ENCODE measurements at regions not wholly inside any gene's neighbourhood (a gene's known extent, or its start where the extent isn't known, plus 50 kb on each side); places are given as distances from the start of the nearest gene placed in this dataset.

DNA sequence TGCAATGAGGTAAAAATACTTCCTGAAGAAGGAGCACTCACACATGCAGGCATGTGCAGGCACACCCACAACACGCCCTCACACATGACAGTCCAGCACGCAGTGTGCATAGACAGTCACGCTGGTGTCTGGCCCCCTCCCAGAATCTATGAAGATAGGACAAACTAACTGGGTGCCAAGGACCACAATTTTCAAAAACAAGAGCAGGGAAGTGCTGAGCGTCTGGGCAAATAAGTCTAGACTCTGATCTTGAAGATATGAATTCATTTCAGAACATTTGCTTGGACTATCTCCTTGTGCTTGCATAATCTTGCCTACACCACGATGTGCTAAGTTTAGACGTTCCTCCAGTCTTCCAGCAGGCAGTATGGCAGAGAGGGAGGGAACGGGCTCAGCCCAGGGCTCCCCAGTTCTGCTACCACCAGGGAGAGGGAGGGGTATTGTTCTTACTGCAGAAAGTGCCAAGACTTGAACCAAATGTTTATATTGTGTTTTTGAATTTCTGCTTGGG is 276.5 kb upstream of the KLF6 start:
- Mint-ChIP-seq H3K27ac (ENCODE audit: unreplicated experiment) (no peak overlapping the region), H3K36me3 (ENCODE audit: low read depth, unreplicated experiment) (no peaks in the 10 kb centered on the region), H3K9me3 (ENCODE audit: unreplicated experiment) (no peaks in the 10 kb centered on the region)

DNA sequence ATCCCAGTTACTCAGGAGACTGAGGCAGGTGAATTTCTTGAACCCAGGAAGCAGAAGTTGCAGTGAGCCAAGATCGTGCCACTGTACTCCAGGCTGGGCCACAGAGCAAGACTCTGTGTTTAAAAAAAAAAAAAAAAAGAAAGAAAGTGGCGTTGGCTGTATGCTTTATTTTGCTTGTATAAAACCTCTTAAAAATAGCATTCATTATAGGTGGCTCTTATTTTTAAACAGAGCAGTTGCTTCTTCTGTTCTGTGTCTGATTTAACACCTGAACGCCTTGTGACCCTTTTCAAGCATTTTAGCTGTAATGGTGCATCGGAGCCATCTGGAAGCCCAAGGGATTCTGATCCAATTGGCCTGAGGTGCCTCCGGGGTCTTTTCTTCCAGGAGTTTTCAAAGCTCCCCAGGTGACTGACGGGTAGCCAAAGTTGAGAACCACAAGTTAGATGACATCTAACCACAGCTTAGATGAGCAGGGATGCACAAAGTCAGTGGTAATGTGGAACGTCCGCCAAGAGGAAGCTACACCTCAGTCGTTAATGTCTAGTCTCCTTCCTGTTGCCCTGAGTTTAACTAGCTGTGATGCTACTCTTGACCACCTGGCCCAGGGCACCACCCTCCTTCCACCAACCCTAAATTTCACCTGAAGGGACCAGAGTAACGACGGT is 274.6 kb upstream of the KLF6 start:
- Mint-ChIP-seq H3K9me3 (ENCODE audit: unreplicated experiment) (no peaks in the 10 kb centered on the region), H3K27me3 (ENCODE audit: unreplicated experiment) (no peaks in the 10 kb centered on the region), H3K4me1 (ENCODE audit: unreplicated experiment) (peaks cover 4% of the 10 kb centered on the region), H3K27ac (ENCODE audit: unreplicated experiment) (no peak overlapping the region), H3K36me3 (ENCODE audit: low read depth, unreplicated experiment) (no peaks in the 10 kb centered on the region), H3K4me3 (ENCODE audit: unreplicated experiment) (no peak overlapping the region)
- no peak for DNase-seq (ENCODE audit: low spot score)
- TF ChIP-seq, protein P1, sequence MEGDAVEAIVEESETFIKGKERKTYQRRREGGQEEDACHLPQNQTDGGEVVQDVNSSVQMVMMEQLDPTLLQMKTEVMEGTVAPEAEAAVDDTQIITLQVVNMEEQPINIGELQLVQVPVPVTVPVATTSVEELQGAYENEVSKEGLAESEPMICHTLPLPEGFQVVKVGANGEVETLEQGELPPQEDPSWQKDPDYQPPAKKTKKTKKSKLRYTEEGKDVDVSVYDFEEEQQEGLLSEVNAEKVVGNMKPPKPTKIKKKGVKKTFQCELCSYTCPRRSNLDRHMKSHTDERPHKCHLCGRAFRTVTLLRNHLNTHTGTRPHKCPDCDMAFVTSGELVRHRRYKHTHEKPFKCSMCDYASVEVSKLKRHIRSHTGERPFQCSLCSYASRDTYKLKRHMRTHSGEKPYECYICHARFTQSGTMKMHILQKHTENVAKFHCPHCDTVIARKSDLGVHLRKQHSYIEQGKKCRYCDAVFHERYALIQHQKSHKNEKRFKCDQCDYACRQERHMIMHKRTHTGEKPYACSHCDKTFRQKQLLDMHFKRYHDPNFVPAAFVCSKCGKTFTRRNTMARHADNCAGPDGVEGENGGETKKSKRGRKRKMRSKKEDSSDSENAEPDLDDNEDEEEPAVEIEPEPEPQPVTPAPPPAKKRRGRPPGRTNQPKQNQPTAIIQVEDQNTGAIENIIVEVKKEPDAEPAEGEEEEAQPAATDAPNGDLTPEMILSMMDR (IDR thresholded peaks at IDR 0.05; ENCODE audit: unreplicated experiment), result no peak

More for the DNA sequence above, 276.5 kb upstream of the KLF6 start:
- Mint-ChIP-seq H3K27me3 (ENCODE audit: unreplicated experiment) (peaks cover 2% of the 10 kb centered on the region), H3K4me3 (ENCODE audit: unreplicated experiment) (no peak overlapping the region), H3K4me1 (ENCODE audit: unreplicated experiment) (peaks cover 4% of the 10 kb centered on the region)
- no peak for DNase-seq (ENCODE audit: low spot score)
- TF ChIP-seq, protein P1 (IDR thresholded peaks at IDR 0.05; ENCODE audit: unreplicated experiment), result no peak

DNA sequence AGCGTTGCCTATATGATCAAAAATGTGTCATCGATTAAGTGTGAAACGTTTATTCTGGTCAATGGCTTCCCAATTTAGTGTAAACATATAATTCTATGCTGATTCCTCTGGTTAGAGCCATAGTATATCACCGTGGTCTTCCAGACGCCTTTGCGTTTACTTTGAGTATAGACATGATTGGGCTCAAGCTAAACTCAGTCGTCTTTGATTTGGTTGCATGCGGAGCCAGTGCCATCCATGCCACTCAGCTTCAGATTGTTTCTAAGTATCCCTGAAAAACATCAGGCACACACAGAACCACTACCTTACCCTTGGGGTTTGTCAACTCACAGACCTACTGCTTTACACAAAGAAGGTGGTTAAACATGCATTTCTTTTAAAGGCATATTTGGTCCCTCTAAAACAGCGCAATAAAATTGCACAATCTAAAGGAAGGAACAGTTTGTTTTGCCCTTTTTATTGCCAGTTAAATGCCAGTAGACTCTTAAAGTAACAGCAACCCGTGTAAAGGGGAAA is 273.6 kb upstream of the KLF6 start:
- H3K36me3 Mint-ChIP-seq (ENCODE audit: low read depth, unreplicated experiment), result no peaks in the 10 kb centered on the region
- no peak overlapping the region for H3K27ac Mint-ChIP-seq (ENCODE audit: unreplicated experiment)

DNA sequence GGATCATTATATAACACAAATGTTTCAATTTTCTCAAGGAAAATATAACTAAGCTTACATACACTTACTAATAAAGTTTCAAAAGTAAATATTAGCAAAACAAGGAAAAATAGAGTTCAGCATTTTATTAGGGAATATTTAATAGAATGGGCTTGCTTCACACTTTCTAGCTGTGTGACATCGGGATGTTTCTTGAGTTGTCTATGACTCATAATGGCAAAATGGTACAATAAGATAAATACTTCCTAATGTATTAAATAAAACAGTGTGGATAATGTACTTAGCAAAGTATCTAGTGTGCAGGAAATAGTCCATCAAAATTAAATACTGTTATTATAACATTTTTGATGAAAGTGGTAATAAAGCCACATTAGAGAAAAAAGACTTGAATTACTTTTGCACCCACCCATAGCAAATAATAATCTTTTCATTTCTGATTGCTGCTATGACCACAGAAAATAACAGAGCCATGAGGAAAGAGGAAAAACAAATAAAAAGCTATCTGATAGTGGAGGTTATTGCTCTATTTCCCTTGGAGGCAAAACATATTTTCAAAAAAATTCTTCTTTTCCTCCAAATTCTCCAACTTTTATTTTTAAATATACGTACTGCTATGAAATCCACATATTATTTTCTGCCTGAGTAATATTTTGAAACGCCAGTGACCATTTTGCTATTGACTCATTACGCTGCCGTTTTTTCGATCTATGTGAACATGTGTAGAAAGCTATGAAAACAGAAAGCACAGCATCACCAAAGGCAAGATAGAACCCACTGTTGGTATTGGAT is 272.9 kb upstream of the KLF6 start:
- H3K9me3 Mint-ChIP-seq (ENCODE audit: unreplicated experiment), result no peaks in the 10 kb centered on the region
- no peak for DNase-seq (ENCODE audit: low spot score)
- TF ChIP-seq, protein P1 (IDR thresholded peaks at IDR 0.05; ENCODE audit: unreplicated experiment), result no peak
- H3K4me1 Mint-ChIP-seq (ENCODE audit: unreplicated experiment), result peaks cover 4% of the 10 kb centered on the region
- no peaks in the 10 kb centered on the region for H3K27me3 Mint-ChIP-seq (ENCODE audit: unreplicated experiment)
- no peak overlapping the region for H3K27ac Mint-ChIP-seq (ENCODE audit: unreplicated experiment)
- no peaks in the 10 kb centered on the region for H3K36me3 Mint-ChIP-seq (ENCODE audit: low read depth, unreplicated experiment)
- H3K4me3 Mint-ChIP-seq (ENCODE audit: unreplicated experiment), result no peak overlapping the region

More for the DNA sequence above, 273.6 kb upstream of the KLF6 start:
- Mint-ChIP-seq H3K27me3 (ENCODE audit: unreplicated experiment) (no peaks in the 10 kb centered on the region), H3K4me3 (ENCODE audit: unreplicated experiment) (no peak overlapping the region), H3K9me3 (ENCODE audit: unreplicated experiment) (no peaks in the 10 kb centered on the region), H3K4me1 (ENCODE audit: unreplicated experiment) (peaks cover 4% of the 10 kb centered on the region)
- no peak for DNase-seq (ENCODE audit: low spot score)
- TF ChIP-seq, protein P1 (IDR thresholded peaks at IDR 0.05; ENCODE audit: unreplicated experiment), result no peak

Data from endothelial cell (in vitro differentiated cells).